Trophoblast cell (in vitro differentiated cells and primary cell): ENCODE measurements at regions not wholly inside any gene's neighbourhood (a gene's known extent, or its start where the extent isn't known, plus 50 kb on each side); places are given as distances from the start of the nearest gene placed in this dataset.

Experiments used
- DNase-seq, 2 donors: peaks; one replicate each; pipeline ENCODE4 v3.0.0-alpha.2; 2016
- H2AFZ ChIP-seq: 2 replicates; pipeline ENCODE4 v1.6.1; 2013; ENCODE audit warnings: low read length, moderate library complexity, mild to moderate bottlenecking; ENCODE audit not compliant: insufficient read depth, poor library complexity
- H2AK5ac ChIP-seq: 2 replicates; pipeline ENCODE4 v1.6.1; 2013; ENCODE audit warnings: mild to moderate bottlenecking, low read length
- H2BK120ac ChIP-seq: 2 replicates; pipeline ENCODE4 v1.6.1; 2013; ENCODE audit warnings: low read length, mild to moderate bottlenecking, moderate library complexity; ENCODE audit not compliant: insufficient read depth, poor library complexity
- H2BK12ac ChIP-seq: 2 replicates; pipeline ENCODE4 v1.6.1; 2013; ENCODE audit warnings: mild to moderate bottlenecking, low read length, moderate library complexity
- H2BK5ac ChIP-seq: 2 replicates; pipeline ENCODE4 v1.6.1; 2013; ENCODE audit warnings: low read length, low read depth, moderate library complexity, mild to moderate bottlenecking; ENCODE audit not compliant: poor library complexity
- H3K14ac ChIP-seq: 2 replicates; pipeline ENCODE4 v1.6.1; 2013; ENCODE audit warnings: mild to moderate bottlenecking, low read length
- H3K18ac ChIP-seq: 2 replicates; pipeline ENCODE4 v1.6.1; 2013; ENCODE audit warnings: mild to moderate bottlenecking, low read length
- H3K23ac ChIP-seq: 2 replicates; pipeline ENCODE4 v1.6.1; 2013; ENCODE audit warnings: low read length
- H3K27ac ChIP-seq: 2 replicates; pipeline ENCODE4 v1.5.1; 2013; ENCODE audit warnings: low read depth, mild to moderate bottlenecking, inconsistent platforms, low read length, moderate library complexity
- H3K27me3 ChIP-seq: 2 replicates; pipeline ENCODE4 v1.6.1; 2013; ENCODE audit warnings: inconsistent platforms, mild to moderate bottlenecking, low read length, moderate library complexity; ENCODE audit not compliant: insufficient read depth
- H3K36me3 ChIP-seq, 2 experiments: 1 replicate in 1 of 2; 2 replicates in 1 of 2; pipeline ENCODE4 v1.6.1; 2013; ENCODE audit warnings: low read length in 2 of 2, mild to moderate bottlenecking in 2 of 2, moderate library complexity in 1 of 2; ENCODE audit not compliant: insufficient read depth in 2 of 2, control insufficient read depth in 1 of 2
- H3K4ac ChIP-seq: 2 replicates; pipeline ENCODE4 v1.6.1; 2013; ENCODE audit warnings: low read depth, mild to moderate bottlenecking, low read length, moderate library complexity
- H3K4me1 ChIP-seq, 2 experiments: 1 replicate in 1 of 2; 2 replicates in 1 of 2; pipeline ENCODE4 v1.6.1; 2013; ENCODE audit warnings: low read length in 2 of 2, mild to moderate bottlenecking in 2 of 2, moderate library complexity in 1 of 2; ENCODE audit not compliant: insufficient read depth in 2 of 2, control insufficient read depth in 1 of 2
- H3K4me2 ChIP-seq: 2 replicates; pipeline ENCODE4 v1.6.1; 2013; ENCODE audit warnings: inconsistent platforms, mild to moderate bottlenecking, low read length, moderate library complexity
- H3K4me3 ChIP-seq: 2 replicates; pipeline ENCODE4 v1.5.1; 2013; ENCODE audit warnings: mild to moderate bottlenecking, low read depth, low read length, inconsistent platforms
- H3K79me1 ChIP-seq: one replicate; pipeline ENCODE4 v1.6.1; 2013; ENCODE audit warnings: low read length
- H3K79me2 ChIP-seq: 2 replicates; pipeline ENCODE4 v1.6.1; 2013; ENCODE audit warnings: low read length, mild to moderate bottlenecking; ENCODE audit not compliant: control insufficient read depth, insufficient read depth, poor library complexity
- H3K9ac ChIP-seq: 2 replicates; pipeline ENCODE4 v1.6.1; 2013; ENCODE audit warnings: mild to moderate bottlenecking, low read length
- H3K9me3 ChIP-seq: 2 replicates; pipeline ENCODE4 v1.6.1; 2013; ENCODE audit warnings: low read depth, mild to moderate bottlenecking, control low read depth, inconsistent platforms, low read length; ENCODE audit not compliant: insufficient read depth
- H4K12ac ChIP-seq: 2 replicates; pipeline ENCODE4 v1.6.1; 2013; ENCODE audit warnings: low read depth, mild to moderate bottlenecking, low read length, moderate library complexity
- H4K8ac ChIP-seq: 2 replicates; pipeline ENCODE4 v1.6.1; 2013; ENCODE audit warnings: low read depth, mild to moderate bottlenecking, low read length, moderate library complexity
- H4K91ac ChIP-seq: one replicate; pipeline ENCODE4 v1.6.1; 2013; ENCODE audit warnings: low read depth, mild to moderate bottlenecking, low read length, moderate library complexity
- WGBS: extraction: QIAGEN DNeasy Blood & Tissue Kit; methylation state at CpG from one replicate; pipeline ENCODE4 v1.1.7; 2013; ENCODE audit warnings: missing lambda C conversion rate; ENCODE audit not compliant: insufficient read length, insufficient coverage; ENCODE audit errors: extremely low coverage; 5-methylcytosine and 5-hydroxymethylcytosine counted together

- WGBS, result no CpG with 5 or more reads among the region's 3 CpGs
- H4K91ac ChIP-seq, result no peak overlapping the region
- no peak overlapping the region for H2AFZ ChIP-seq
- H3K14ac ChIP-seq, result no peak overlapping the region
- H3K4me1 ChIP-seq, result peaks cover 0 to 2% of the 10 kb centered on the region in 2 experiments
- no peak overlapping the region for H4K12ac ChIP-seq
- H2BK5ac ChIP-seq, result no peak overlapping the region
- H2AK5ac ChIP-seq, result no peak overlapping the region
- H3K4me2 ChIP-seq, result no peak overlapping the region
- no peaks in the 10 kb centered on the region for H3K79me2 ChIP-seq
- no peak overlapping the region for H3K9ac ChIP-seq
- H3K23ac ChIP-seq, result no peak overlapping the region
- no peak overlapping the region for H3K18ac ChIP-seq
- H3K27ac ChIP-seq, result no peak overlapping the region
- no peaks in the 10 kb centered on the region for H3K27me3 ChIP-seq
- no peaks in the 10 kb centered on the region for H3K36me3 ChIP-seq
- no peak overlapping the region for H3K4me3 ChIP-seq
- H3K4ac ChIP-seq, result no peak overlapping the region
- H3K9me3 ChIP-seq, result no peaks in the 10 kb centered on the region
- H2BK12ac ChIP-seq, result no peak overlapping the region
- no peak overlapping the region for H4K8ac ChIP-seq
- no peak overlapping the region for H2BK120ac ChIP-seq
- no peaks in the 10 kb centered on the region for H3K79me1 ChIP-seq
- no peak for DNase-seq
These were observed 927.5 kb upstream of the INTU start for GRCh38 chr4:126705266-126705665.

GRCh38 chr4:126708716-126709115 lies 924.0 kb upstream of the INTU start:
- Histone ChIP-seq H4K8ac (no peak overlapping the region), H3K27me3 (no peaks in the 10 kb centered on the region), H4K12ac (no peak overlapping the region), H2AK5ac (no peak overlapping the region), H3K79me1 (no peaks in the 10 kb centered on the region), H2BK5ac (no peak overlapping the region), H2BK12ac (no peak overlapping the region), H3K9ac (no peak overlapping the region), H2AFZ (no peak overlapping the region), H3K79me2 (no peaks in the 10 kb centered on the region), H3K9me3 (no peaks in the 10 kb centered on the region), H3K4me1 (no peaks in the 10 kb centered on the region), H4K91ac (no peak overlapping the region), H3K14ac (no peak overlapping the region), H3K36me3 (no peaks in the 10 kb centered on the region), H3K4me3 (no peak overlapping the region), H3K23ac (no peak overlapping the region), H3K18ac (no peak overlapping the region), H2BK120ac (no peak overlapping the region), H3K27ac (no peak overlapping the region), H3K4ac (no peak overlapping the region), H3K4me2 (no peak overlapping the region)
- DNase-seq, result no peak
- WGBS, result no CpG with 5 or more reads among the region's 2 CpGs

GRCh38 chr4:126710935-126711334 lies 921.8 kb upstream of the INTU start:
- Histone ChIP-seq H3K4me3 (no peak overlapping the region), H2BK120ac (no peak overlapping the region), H3K27me3 (no peaks in the 10 kb centered on the region), H4K8ac (no peak overlapping the region), H3K18ac (no peak overlapping the region), H3K27ac (no peak overlapping the region), H3K4me1 (no peaks in the 10 kb centered on the region), H2BK12ac (no peak overlapping the region), H3K14ac (no peak overlapping the region), H3K79me1 (no peaks in the 10 kb centered on the region), H3K79me2 (no peaks in the 10 kb centered on the region), H2BK5ac (no peak overlapping the region), H3K9me3 (peaks cover 2% of the 10 kb centered on the region), H3K4me2 (no peak overlapping the region), H2AK5ac (no peak overlapping the region), H4K12ac (no peak overlapping the region), H3K23ac (no peak overlapping the region), H2AFZ (no peak overlapping the region), H3K4ac (no peak overlapping the region), H3K9ac (no peak overlapping the region), H4K91ac (no peak overlapping the region), H3K36me3 (no peaks in the 10 kb centered on the region)
- DNase-seq, result no peak

- Histone ChIP-seq H3K18ac (no peak overlapping the region), H3K27ac (no peak overlapping the region), H3K14ac (no peak overlapping the region), H4K8ac (no peak overlapping the region), H3K79me1 (no peaks in the 10 kb centered on the region), H3K9me3 (peaks cover 2% of the 10 kb centered on the region), H4K12ac (no peak overlapping the region), H2BK12ac (no peak overlapping the region), H2AK5ac (no peak overlapping the region), H3K79me2 (no peaks in the 10 kb centered on the region), H3K4ac (no peak overlapping the region), H2BK5ac (no peak overlapping the region), H3K4me2 (no peak overlapping the region), H3K9ac (no peak overlapping the region), H2BK120ac (no peak overlapping the region), H3K4me3 (no peak overlapping the region), H3K27me3 (no peaks in the 10 kb centered on the region), H3K36me3 (no peaks in the 10 kb centered on the region), H4K91ac (no peak overlapping the region), H2AFZ (no peak overlapping the region), H3K23ac (no peak overlapping the region), H3K4me1 (no peaks in the 10 kb centered on the region)
- WGBS, result no CpG with 5 or more reads among the region's 8 CpGs
- no peak for DNase-seq
These were observed 917.7 kb upstream of the INTU start for GRCh38 chr4:126715067-126715466.
